Keratinocyte (primary cell): ENCODE measurements at regions not wholly inside any gene's neighbourhood (a gene's known extent, or its start where the extent isn't known, plus 50 kb on each side); places are given as distances from the start of the nearest gene placed in this dataset.

Experiments used
- DNase-seq: peaks from one replicate; pipeline ENCODE4 v3.0.0-alpha.2; 2011; ENCODE audit warnings: low read depth, missing footprints, low spot score
- FAIRE-seq: peaks from 2 replicates; lab custom pipeline; 2011; peaks lifted over from hg19 to GRCh38; lab: Jason Lieb, UNC
- H2AFZ ChIP-seq: 2 replicates; pipeline ENCODE4 v1.6.0; 2012; ENCODE audit warnings: low read length, control low read depth, inconsistent platforms; ENCODE audit not compliant: control insufficient read depth
- H3K27ac ChIP-seq: 2 replicates; pipeline ENCODE4 v1.5.1; 2011; ENCODE audit warnings: low read length; ENCODE audit not compliant: control insufficient read depth, insufficient read depth
- H3K27me3 ChIP-seq: 3 replicates; pipeline ENCODE4 v1.6.0; 2011; ENCODE audit warnings: low read length; ENCODE audit not compliant: control insufficient read depth, insufficient read depth; ENCODE audit errors: extremely low read depth
- H3K36me3 ChIP-seq, 2 experiments: 2 replicates in 1 of 2; 3 replicates in 1 of 2; pipeline ENCODE4 v1.5.1; 2011; ENCODE audit warnings: low read length in 2 of 2, mild to moderate bottlenecking in 1 of 2; ENCODE audit not compliant: control insufficient read depth in 2 of 2, insufficient read depth in 2 of 2; ENCODE audit errors: extremely low read depth in 1 of 2
- H3K4me1 ChIP-seq: 3 replicates; pipeline ENCODE4 v1.5.1; 2011; ENCODE audit warnings: low read length; ENCODE audit not compliant: control insufficient read depth, insufficient read depth; ENCODE audit errors: extremely low read depth
- H3K4me2 ChIP-seq: 3 replicates; pipeline ENCODE4 v1.6.0; 2011; ENCODE audit warnings: low read depth, low read length; ENCODE audit not compliant: control insufficient read depth, insufficient read depth; ENCODE audit errors: extremely low read depth
- H3K4me3 ChIP-seq, 3 experiments: fragments of 200-600 bp in 1 of 3; sonication (generic) in 1 of 3; 2 replicates in 2 of 3; 3 replicates in 1 of 3; pipeline ENCODE4 v1.5.1; 2011 to 2016; ENCODE audit warnings: low read length in 3 of 3, mild to moderate bottlenecking in 3 of 3, control low read depth in 2 of 3, inconsistent platforms in 1 of 3, low read depth in 1 of 3, mixed read lengths in 1 of 3, mixed run types in 1 of 3, moderate library complexity in 1 of 3; ENCODE audit not compliant: control insufficient read depth in 2 of 3, insufficient read depth in 2 of 3; ENCODE audit errors: extremely low read depth in 1 of 3
- H3K79me2 ChIP-seq: 2 replicates; pipeline ENCODE4 v1.6.0; 2012; ENCODE audit warnings: low read length; ENCODE audit not compliant: control insufficient read depth, insufficient read depth
- H3K9ac ChIP-seq: 3 replicates; pipeline ENCODE4 v1.6.0; 2011; ENCODE audit warnings: low read length; ENCODE audit not compliant: control insufficient read depth, insufficient read depth; ENCODE audit errors: extremely low read depth
- H3K9me1 ChIP-seq: 3 replicates; pipeline ENCODE4 v1.6.0; 2011; ENCODE audit warnings: low read length; ENCODE audit not compliant: control insufficient read depth, insufficient read depth; ENCODE audit errors: extremely low read depth
- H3K9me3 ChIP-seq: 2 replicates; pipeline ENCODE4 v1.5.1; 2012; ENCODE audit warnings: low read depth, low read length; ENCODE audit not compliant: control insufficient read depth
- H4K20me1 ChIP-seq: 3 replicates; pipeline ENCODE4 v1.6.0; 2011; ENCODE audit warnings: low read length; ENCODE audit not compliant: control insufficient read depth, insufficient read depth; ENCODE audit errors: extremely low read depth
- CTCF ChIP-seq, 3 experiments: IDR thresholded peaks in 1 of 3; conservative IDR thresholded peaks in 1 of 3; optimal IDR thresholded peaks in 1 of 3; 2 replicates in 2 of 3; 3 replicates in 1 of 3; pipeline versions ENCODE3 to v1.5.1; 2011; ENCODE audit warnings: low read length in 3 of 3, mild to moderate bottlenecking in 3 of 3, moderate library complexity in 2 of 3, control low read depth in 1 of 3, inconsistent platforms in 1 of 3; ENCODE audit not compliant: insufficient read depth in 2 of 3; ENCODE audit errors: extremely low read depth in 1 of 3
- EZH2 ChIP-seq: IDR thresholded peaks from one replicate; pipeline ENCODE4 v1.6.1; 2012; ENCODE audit warnings: inconsistent platforms, mild to moderate bottlenecking, low read length, moderate library complexity
- dilution Hi-C: fragments of 300-500 bp; cut with MboI; formaldehyde crosslinking; loops from one replicate; pipeline ENCODE4 v1.7.0; 2020; ENCODE audit warnings: low sequenced_read_pairs; ENCODE audit not compliant: extremely low pct_ligation_motif_present

DNA sequence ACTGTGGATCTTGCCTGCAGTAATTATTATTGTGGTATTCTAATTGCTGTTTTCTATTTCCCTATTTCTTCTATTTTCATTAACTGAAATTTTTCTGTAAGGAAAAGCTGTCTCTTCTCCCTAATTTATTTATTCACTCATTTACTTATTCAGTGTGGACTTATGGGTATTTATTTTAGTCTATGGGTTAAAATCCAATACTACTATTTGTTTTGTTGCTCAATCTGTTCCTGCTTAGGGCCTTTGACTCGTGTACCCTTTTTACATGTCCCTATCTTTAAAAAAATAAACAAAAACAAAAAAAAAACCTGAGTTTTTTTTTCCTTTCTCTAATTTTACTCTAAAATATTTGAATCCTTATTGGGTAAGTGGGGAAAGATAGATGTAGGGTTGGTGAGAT lies 166.2 kb upstream of the IVNS1ABP start:
- DNase-seq: no peak
- FAIRE-seq: no peak
- dilution Hi-C loops: no loop called here
- Histone ChIP-seq H3K27ac (no peak overlapping the region), H3K9ac (no peak overlapping the region), H3K4me3 (no peak overlapping the region), H3K79me2 (no peaks in the 10 kb centered on the region), H3K4me1 (no peaks in the 10 kb centered on the region), H3K9me1 (no peaks in the 10 kb centered on the region), H3K36me3 (no peaks in the 10 kb centered on the region), H3K4me2 (no peak overlapping the region), H2AFZ (no peak overlapping the region), H3K9me3 (no peaks in the 10 kb centered on the region), H4K20me1 (no peaks in the 10 kb centered on the region), H3K27me3 (no peaks in the 10 kb centered on the region)
- TF ChIP-seq EZH2 (no peak), CTCF (optimal IDR thresholded peaks at IDR 0.05 in 1 of 3, IDR thresholded peaks at IDR 0.05 in 1 of 3, conservative IDR thresholded peaks at IDR 0.05 in 1 of 3; ENCODE audit: extremely low read depth in 1 of 3, insufficient read depth in 2 of 3, low read length in 3 of 3) (no peak)

- Histone ChIP-seq H3K36me3 (no peaks in the 10 kb centered on the region), H4K20me1 (no peaks in the 10 kb centered on the region), H3K9me1 (no peaks in the 10 kb centered on the region), H3K9ac (no peak overlapping the region), H3K27me3 (no peaks in the 10 kb centered on the region), H2AFZ (no peak overlapping the region), H3K79me2 (no peaks in the 10 kb centered on the region), H3K4me1 (no peaks in the 10 kb centered on the region), H3K4me3 (no peak overlapping the region), H3K27ac (no peak overlapping the region), H3K9me3 (no peaks in the 10 kb centered on the region), H3K4me2 (no peak overlapping the region)
- DNase-seq (no peak), FAIRE-seq (no peak)
- TF ChIP-seq CTCF (optimal IDR thresholded peaks at IDR 0.05 in 1 of 3, IDR thresholded peaks at IDR 0.05 in 1 of 3, conservative IDR thresholded peaks at IDR 0.05 in 1 of 3; ENCODE audit: extremely low read depth in 1 of 3, insufficient read depth in 2 of 3, low read length in 3 of 3) (no peak), EZH2 (no peak)
- dilution Hi-C loops: no loop called here
These were observed 163.5 kb upstream of the IVNS1ABP start for GRCh38 chr1:185480545-185480944.
